Endothelial cell (in vitro differentiated cells): ENCODE measurements at regions not wholly inside any gene's neighbourhood (a gene's known extent, or its start where the extent isn't known, plus 50 kb on each side); places are given as distances from the start of the nearest gene placed in this dataset.

Experiments used
- DNase-seq: peaks from one replicate; pipeline ENCODE4 v3.0.0; 2021; ENCODE audit warnings: low spot score
- H3K27ac Mint-ChIP-seq: one replicate; pipeline ENCODE4 v1.8.0; 2021; ENCODE audit warnings: mixed read lengths, inconsistent platforms; ENCODE audit not compliant: unreplicated experiment
- H3K27me3 Mint-ChIP-seq: one replicate; pipeline ENCODE4 v1.8.0; 2021; ENCODE audit warnings: mild to moderate bottlenecking, moderate library complexity, mixed read lengths, inconsistent platforms; ENCODE audit not compliant: unreplicated experiment
- H3K36me3 Mint-ChIP-seq: one replicate; pipeline ENCODE4 v1.8.0; 2021; ENCODE audit warnings: mild to moderate bottlenecking, low read depth, mixed read lengths, inconsistent platforms; ENCODE audit not compliant: unreplicated experiment
- H3K4me1 Mint-ChIP-seq: one replicate; pipeline ENCODE4 v1.8.0; 2021; ENCODE audit warnings: mild to moderate bottlenecking, mixed read lengths, inconsistent platforms; ENCODE audit not compliant: unreplicated experiment
- H3K4me3 Mint-ChIP-seq: one replicate; pipeline ENCODE4 v1.8.0; 2021; ENCODE audit warnings: mild to moderate bottlenecking, mixed read lengths, inconsistent platforms; ENCODE audit not compliant: unreplicated experiment
- H3K9me3 Mint-ChIP-seq: one replicate; pipeline ENCODE4 v1.8.0; 2021; ENCODE audit warnings: mixed read lengths, inconsistent platforms; ENCODE audit not compliant: unreplicated experiment
- TF ChIP-seq, protein P1 (sequence below): fragments of 200-600 bp; sonication (generic); IDR thresholded peaks from one replicate; pipeline ENCODE4 v1.5.0; 2021; ENCODE audit warnings: antibody characterized with exemption; ENCODE audit not compliant: unreplicated experiment

DNA sequence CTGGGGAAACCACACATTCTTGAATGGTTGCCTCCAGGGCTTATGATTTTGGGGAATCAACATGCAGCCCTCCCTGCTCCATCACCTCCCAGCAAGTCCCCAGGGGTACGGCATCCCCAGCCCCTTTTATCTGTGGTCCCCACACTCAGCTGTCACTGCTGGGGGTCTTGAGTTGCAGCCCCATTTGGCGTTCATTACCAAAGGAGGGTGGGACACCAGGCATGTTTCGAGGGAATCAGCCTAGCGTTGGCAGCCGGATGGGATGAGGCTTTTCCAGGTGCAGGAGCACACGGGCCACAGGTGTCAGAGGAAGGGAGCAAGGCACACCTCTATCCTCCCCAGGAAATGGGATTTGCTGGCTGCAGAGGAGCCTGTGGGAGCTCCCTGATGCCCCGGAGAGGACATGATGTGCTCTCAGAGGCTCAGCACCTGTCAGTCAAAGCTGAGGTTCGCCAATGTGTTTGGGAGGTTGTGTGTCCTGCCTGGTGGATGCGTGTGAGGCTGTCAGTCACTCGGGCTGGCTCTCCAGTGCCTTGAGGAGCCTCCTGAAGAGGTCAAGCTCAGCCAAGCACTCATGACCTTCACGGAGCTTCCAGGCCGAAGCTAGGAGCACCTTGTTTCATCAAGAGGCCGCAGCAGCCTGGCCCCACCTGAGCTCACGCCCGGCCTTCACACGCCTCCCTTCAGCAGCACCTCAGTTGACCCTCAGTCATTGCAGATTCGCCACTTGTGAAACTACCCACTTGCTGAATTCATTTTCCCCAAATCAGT lies 95.0 kb downstream of the ERMARD start:
- DNase-seq = no peak
- Mint-ChIP-seq H3K4me3 (no peak overlapping the region), H3K27ac (no peak overlapping the region), H3K36me3 (no peaks in the 10 kb centered on the region), H3K4me1 (peaks cover 18% of the 10 kb centered on the region), H3K27me3 (peaks cover 4% of the 10 kb centered on the region), H3K9me3 (no peaks in the 10 kb centered on the region)
- TF ChIP-seq, protein P1, sequence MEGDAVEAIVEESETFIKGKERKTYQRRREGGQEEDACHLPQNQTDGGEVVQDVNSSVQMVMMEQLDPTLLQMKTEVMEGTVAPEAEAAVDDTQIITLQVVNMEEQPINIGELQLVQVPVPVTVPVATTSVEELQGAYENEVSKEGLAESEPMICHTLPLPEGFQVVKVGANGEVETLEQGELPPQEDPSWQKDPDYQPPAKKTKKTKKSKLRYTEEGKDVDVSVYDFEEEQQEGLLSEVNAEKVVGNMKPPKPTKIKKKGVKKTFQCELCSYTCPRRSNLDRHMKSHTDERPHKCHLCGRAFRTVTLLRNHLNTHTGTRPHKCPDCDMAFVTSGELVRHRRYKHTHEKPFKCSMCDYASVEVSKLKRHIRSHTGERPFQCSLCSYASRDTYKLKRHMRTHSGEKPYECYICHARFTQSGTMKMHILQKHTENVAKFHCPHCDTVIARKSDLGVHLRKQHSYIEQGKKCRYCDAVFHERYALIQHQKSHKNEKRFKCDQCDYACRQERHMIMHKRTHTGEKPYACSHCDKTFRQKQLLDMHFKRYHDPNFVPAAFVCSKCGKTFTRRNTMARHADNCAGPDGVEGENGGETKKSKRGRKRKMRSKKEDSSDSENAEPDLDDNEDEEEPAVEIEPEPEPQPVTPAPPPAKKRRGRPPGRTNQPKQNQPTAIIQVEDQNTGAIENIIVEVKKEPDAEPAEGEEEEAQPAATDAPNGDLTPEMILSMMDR = no peak

DNA sequence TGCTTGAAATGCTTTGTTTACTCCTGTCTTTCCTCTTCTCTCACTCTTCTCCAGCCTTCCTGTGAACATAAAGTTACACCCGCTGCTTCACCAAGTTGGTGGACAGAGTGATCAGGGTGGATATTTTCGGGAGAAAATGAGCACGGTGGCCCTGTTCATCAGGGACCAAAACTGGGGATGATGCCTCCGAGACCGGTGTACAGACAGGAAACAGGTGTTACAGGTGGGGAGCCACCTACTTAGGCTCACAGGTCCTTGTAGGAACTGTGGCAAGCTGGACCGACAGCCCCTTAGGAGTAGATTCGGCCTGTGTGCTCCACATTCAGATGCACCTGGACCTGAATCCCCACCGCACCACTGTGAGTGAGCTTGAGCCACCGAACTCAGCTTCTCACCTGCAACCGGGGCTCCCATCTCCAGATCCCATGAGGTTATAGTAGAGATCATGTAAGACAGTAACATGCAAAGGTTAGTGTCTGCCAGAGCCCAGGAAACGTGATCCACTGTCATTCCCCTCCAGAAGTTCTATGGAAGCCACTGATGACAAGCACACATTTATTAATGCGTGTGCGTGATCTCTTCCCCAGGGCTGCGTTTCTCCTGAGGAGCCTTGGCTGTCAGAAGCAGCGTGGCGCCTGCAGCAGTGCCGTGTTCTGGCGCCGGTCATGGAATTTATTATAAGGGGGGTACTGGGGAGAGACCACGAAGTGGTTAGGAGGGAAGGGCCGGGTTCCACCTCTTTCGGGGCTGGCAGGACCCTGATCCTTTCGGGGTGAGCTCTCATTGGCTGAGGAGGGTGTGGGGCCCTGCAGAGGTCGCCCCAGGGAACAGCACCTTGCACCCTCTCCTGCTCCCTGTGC lies 94.2 kb downstream of the ERMARD start:
- Mint-ChIP-seq H3K4me1 (peaks cover 15% of the 10 kb centered on the region), H3K27me3 (peaks cover 4% of the 10 kb centered on the region)
- no peak for DNase-seq

DNA sequence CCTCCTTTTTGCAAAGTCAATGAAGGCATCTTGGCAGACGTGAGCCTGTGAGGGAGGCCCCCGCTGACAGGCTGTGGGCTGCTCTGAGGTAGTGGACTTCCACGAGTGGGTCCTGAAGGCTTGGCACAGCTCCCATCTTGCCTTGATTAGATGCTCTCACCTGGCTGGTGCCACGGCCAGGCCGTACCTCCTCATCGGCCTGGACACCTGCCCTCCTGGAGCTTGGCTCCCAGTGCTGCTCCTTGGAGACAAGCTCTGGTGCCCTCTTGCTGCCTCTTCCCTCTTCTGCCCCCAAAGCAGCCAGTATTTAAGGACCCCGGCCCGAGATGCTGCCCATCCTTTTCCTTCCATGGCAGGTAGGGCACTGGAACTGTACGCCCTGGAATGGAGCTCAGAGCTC lies 93.5 kb downstream of the ERMARD start:
- no peak for DNase-seq
- H3K27ac Mint-ChIP-seq = no peak overlapping the region

More for the DNA sequence above, 94.2 kb downstream of the ERMARD start:
- H3K36me3 Mint-ChIP-seq = no peaks in the 10 kb centered on the region
- no peak overlapping the region for H3K27ac Mint-ChIP-seq
- TF ChIP-seq, protein P1 = no peak
- no peaks in the 10 kb centered on the region for H3K9me3 Mint-ChIP-seq
- no peak overlapping the region for H3K4me3 Mint-ChIP-seq

DNA sequence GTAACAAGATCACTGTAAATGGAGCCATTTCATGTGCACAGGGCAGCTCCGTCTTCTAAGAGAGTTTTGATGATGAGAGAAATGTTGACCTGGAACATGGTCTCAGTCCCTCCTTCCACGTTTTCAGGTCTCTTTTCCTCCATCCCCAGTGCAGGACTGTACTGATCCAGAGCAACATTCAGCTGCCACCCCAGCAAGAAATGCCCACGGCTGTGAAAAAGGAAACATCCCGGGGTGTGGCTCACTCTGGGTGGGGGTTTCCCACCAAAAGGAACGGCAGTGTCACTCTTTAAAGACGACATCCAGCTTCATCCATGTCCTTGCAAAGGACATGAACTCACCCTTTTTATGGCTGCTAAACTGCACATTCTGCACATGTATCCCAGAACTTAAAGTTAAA lies 92.6 kb downstream of the ERMARD start:
- H3K36me3 Mint-ChIP-seq = no peaks in the 10 kb centered on the region
- peaks cover 2% of the 10 kb centered on the region for H3K27me3 Mint-ChIP-seq
- H3K4me1 Mint-ChIP-seq = peaks cover 4% of the 10 kb centered on the region
- TF ChIP-seq, protein P1 = no peak
- no peak overlapping the region for H3K4me3 Mint-ChIP-seq
- DNase-seq = no peak
- H3K9me3 Mint-ChIP-seq = no peaks in the 10 kb centered on the region
- H3K27ac Mint-ChIP-seq = no peak overlapping the region

More for the DNA sequence above, 93.5 kb downstream of the ERMARD start:
- Mint-ChIP-seq H3K4me1 (peaks cover 8% of the 10 kb centered on the region), H3K4me3 (no peak overlapping the region), H3K36me3 (no peaks in the 10 kb centered on the region), H3K9me3 (no peaks in the 10 kb centered on the region), H3K27me3 (peaks cover 3% of the 10 kb centered on the region)
- TF ChIP-seq, protein P1 = no peak
